ENCODE measurements at regions not wholly inside any gene's neighbourhood (a gene's known extent, or its start where the extent isn't known, plus 50 kb on each side); places are given as distances from the start of the nearest gene placed in this dataset.

DNA sequence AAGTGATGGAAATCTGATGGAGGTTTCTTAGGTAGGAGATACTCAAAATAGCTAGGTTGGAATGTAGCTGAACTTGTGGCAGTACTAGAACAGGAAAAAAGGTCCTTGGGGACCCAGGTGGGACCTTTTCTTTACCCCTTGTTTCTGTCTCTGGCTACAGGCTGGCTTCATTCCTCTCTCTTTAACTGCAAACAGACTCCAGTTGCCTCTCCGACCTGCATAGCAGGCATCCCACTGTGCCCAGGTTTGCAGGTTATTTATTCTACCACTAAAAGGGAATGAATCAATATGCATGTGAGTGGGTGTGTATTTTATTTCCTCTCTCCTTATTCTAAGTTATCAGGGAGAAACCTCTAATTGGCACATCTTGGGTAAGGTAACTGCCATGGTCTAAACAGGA lies 758.1 kb downstream of the MED13L start (continued):
- TF ChIP-seq RAD21 (IDR thresholded peaks at IDR 0.05 in 1 of 2, conservative IDR thresholded peaks at IDR 0.05 in 1 of 2; ENCODE audit: low read depth in 2 of 2, low read length in 2 of 2): no peak
- TF ChIP-seq, protein P1, sequence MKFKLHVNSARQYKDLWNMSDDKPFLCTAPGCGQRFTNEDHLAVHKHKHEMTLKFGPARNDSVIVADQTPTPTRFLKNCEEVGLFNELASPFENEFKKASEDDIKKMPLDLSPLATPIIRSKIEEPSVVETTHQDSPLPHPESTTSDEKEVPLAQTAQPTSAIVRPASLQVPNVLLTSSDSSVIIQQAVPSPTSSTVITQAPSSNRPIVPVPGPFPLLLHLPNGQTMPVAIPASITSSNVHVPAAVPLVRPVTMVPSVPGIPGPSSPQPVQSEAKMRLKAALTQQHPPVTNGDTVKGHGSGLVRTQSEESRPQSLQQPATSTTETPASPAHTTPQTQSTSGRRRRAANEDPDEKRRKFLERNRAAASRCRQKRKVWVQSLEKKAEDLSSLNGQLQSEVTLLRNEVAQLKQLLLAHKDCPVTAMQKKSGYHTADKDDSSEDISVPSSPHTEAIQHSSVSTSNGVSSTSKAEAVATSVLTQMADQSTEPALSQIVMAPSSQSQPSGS (IDR thresholded peaks at IDR 0.05; ENCODE audit: low read length): no peak
- no peak for TF ChIP-seq CHD1 (IDR thresholded peaks at IDR 0.05; ENCODE audit: low read depth, low read length)
- TF ChIP-seq RXRA (IDR thresholded peaks at IDR 0.05; ENCODE audit: insufficient read depth, low read depth, low read length): no peak
- TF ChIP-seq TBP (IDR thresholded peaks at IDR 0.05; ENCODE audit: low read depth, low read length): no peak
- TF ChIP-seq RNF2 (IDR thresholded peaks at IDR 0.05; ENCODE audit: borderline replicate concordance, low read depth, low read length, missing control alignments, poor library complexity, severe bottlenecking): no peak
- no peak for TF ChIP-seq CREB1 (IDR thresholded peaks at IDR 0.05)

All from H1 (cell line).